ENCODE measurements at regions not wholly inside any gene's neighbourhood (a gene's known extent, or its start where the extent isn't known, plus 50 kb on each side); places are given as distances from the start of the nearest gene placed in this dataset.

DNA sequence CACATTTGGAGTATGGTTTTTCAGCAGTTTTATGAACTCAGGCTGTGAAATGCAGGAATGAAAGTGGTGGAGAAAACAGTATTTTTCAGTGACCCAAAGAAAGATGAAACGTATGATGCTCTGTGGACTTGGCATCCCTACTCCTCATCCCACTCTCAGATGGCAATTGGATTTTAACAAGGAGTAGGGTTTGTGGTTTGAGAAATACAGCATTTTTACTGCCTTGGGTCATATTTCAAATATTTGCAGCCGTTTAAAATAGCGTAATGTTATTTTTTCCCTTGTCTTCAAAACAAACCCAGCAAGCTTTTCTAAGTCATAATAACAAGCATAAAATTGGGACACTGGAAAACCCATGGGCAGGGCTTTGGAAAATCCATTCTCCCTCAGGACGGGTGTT is 117.2 kb upstream of the LRIG1 start (continued):
- no peak for TF ChIP-seq RNF2 (IDR thresholded peaks at IDR 0.05; ENCODE audit: borderline replicate concordance, low read depth, low read length, missing control alignments, poor library complexity, severe bottlenecking)
- TF ChIP-seq SP2 (IDR thresholded peaks at IDR 0.05; ENCODE audit: low read length) = no peak
- TF ChIP-seq ASH2L (IDR thresholded peaks at IDR 0.05; ENCODE audit: low read length) = no peak

Measured in H1 (cell line).